Lung (tissue), 11 donors: ENCODE measurements at regions not wholly inside any gene's neighbourhood (a gene's known extent, or its start where the extent isn't known, plus 50 kb on each side); places are given as distances from the start of the nearest gene placed in this dataset.

Source experiments
- ATAC-seq: fragments of 200-7000 bp; cut with Tn5 transposase; one replicate; pipeline ENCODE4 v1.9.1; 2020; ENCODE audit warnings: moderate number of reproducible peaks; ENCODE audit not compliant: insufficient read depth, low FRiP score
- DNase-seq, 3 donors: peaks; one replicate each; pipeline ENCODE4 v3.0.0-alpha.2; 2013 to 2017
- H3K27ac ChIP-seq, 2 donors: one replicate each; pipeline ENCODE4 v1.5.1; 2013; ENCODE audit warnings: mild to moderate bottlenecking in 2 of 2, moderate library complexity in 2 of 2, control low read depth in 1 of 2, inconsistent platforms in 1 of 2, low read depth in 1 of 2, low read length in 1 of 2
- H3K27me3 ChIP-seq, 3 donors: one replicate each; pipeline ENCODE4 v1.5.1; 2013; ENCODE audit warnings: low read length in 2 of 3; ENCODE audit not compliant: control insufficient read depth in 3 of 3, insufficient read depth in 3 of 3
- H3K36me3 ChIP-seq, 4 donors: one replicate each; pipeline ENCODE4 v1.5.1; 2013; ENCODE audit warnings: low read length in 4 of 4, mild to moderate bottlenecking in 1 of 4, moderate library complexity in 1 of 4; ENCODE audit not compliant: control insufficient read depth in 4 of 4, insufficient read depth in 4 of 4
- H3K4me1 ChIP-seq, 5 donors: one replicate each; pipeline ENCODE4 v1.5.1; 2013; ENCODE audit warnings: low read length in 5 of 5, mild to moderate bottlenecking in 2 of 5, moderate library complexity in 1 of 5; ENCODE audit not compliant: control insufficient read depth in 5 of 5, insufficient read depth in 5 of 5
- H3K4me3 ChIP-seq: one replicate; pipeline ENCODE4 v1.5.1; 2013; ENCODE audit warnings: mild to moderate bottlenecking, control low read depth, moderate library complexity
- H3K9ac ChIP-seq, 2 donors: one replicate each; pipeline ENCODE4 v1.5.1; 2013; ENCODE audit warnings: low read length in 2 of 2, control low read depth in 1 of 2; ENCODE audit not compliant: insufficient read depth in 1 of 2
- H3K9me3 ChIP-seq, 4 donors: one replicate each; pipeline ENCODE4 v1.5.1; 2013; ENCODE audit warnings: low read length in 3 of 4, mild to moderate bottlenecking in 1 of 4, moderate library complexity in 1 of 4; ENCODE audit not compliant: control insufficient read depth in 4 of 4, insufficient read depth in 3 of 4
- WGBS, 2 donors: extraction: QIAGEN DNeasy Blood & Tissue Kit; methylation state at CpG; one replicate each; pipeline ENCODE4 v1.1.7; 2013; 5-methylcytosine and 5-hydroxymethylcytosine counted together
- TF ChIP-seq, protein P1 (sequence below): IDR thresholded peaks from 2 replicates; pipeline ENCODE4 v1.5.1; 2012; ENCODE audit warnings: mild to moderate bottlenecking; ENCODE audit errors: control extremely low read depth, extremely low read depth
- donor health status: control.
- donor health status: control.
- donor health status: Bipolar disorder and iron deficiency.
- donor health status: healthy.
- donor health status: DM: yes; HTN: yes; CAD: no.

DNA sequence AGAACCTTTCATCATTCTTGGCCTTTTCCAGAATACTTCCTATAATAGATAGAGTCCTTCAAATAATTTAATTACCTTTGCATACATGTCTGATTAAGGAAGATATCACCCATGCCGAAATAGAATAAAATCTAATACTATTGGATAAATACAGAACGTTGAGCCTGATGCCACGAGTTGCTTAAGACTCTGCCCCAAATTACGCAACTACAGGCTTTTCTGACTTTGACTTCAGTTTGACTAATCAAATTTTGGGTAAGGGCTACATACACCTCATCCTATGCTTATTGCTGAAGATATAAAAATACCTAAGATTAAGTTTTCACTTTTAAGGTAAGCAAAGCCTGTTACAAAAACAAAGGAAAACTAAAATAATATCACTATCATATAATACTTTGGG is 1065.1 kb upstream of the NRXN1 start:
- Histone ChIP-seq H3K9ac (no peak overlapping the region), H3K27ac (no peak overlapping the region), H3K36me3 (no peaks in the 10 kb centered on the region), H3K27me3 (no peaks in the 10 kb centered on the region), H3K9me3 (peaks cover 0 to 2% (median 0%) of the 10 kb centered on the region in 4 donors), H3K4me3 (no peak overlapping the region), H3K4me1 (no peaks in the 10 kb centered on the region)
- 83 to 85% methylated on average over 4 of the region's 4 CpGs for WGBS, 2 donors
- TF ChIP-seq, protein P1, sequence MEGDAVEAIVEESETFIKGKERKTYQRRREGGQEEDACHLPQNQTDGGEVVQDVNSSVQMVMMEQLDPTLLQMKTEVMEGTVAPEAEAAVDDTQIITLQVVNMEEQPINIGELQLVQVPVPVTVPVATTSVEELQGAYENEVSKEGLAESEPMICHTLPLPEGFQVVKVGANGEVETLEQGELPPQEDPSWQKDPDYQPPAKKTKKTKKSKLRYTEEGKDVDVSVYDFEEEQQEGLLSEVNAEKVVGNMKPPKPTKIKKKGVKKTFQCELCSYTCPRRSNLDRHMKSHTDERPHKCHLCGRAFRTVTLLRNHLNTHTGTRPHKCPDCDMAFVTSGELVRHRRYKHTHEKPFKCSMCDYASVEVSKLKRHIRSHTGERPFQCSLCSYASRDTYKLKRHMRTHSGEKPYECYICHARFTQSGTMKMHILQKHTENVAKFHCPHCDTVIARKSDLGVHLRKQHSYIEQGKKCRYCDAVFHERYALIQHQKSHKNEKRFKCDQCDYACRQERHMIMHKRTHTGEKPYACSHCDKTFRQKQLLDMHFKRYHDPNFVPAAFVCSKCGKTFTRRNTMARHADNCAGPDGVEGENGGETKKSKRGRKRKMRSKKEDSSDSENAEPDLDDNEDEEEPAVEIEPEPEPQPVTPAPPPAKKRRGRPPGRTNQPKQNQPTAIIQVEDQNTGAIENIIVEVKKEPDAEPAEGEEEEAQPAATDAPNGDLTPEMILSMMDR, result no peak
- DNase-seq (no peak), ATAC-seq (no peak)

DNA sequence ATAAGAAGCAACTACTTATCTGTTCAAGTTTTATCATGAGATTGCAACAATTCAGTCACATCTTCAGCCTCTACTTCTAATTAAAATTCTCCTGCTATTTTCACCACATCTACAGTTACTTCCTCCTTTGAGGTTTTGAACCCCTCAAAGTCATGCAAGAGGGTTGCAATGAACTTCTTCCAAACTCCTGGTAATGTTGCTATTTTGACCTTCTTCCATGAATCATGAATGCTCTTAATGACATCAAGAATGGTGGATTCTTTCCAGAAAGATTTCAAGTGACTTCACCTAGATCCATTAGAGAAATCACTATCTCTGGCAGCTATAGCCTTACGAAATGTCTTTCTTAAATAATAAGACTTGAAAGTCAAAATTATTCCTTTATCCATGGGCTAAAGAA is 1052.8 kb upstream of the NRXN1 start:
- H3K4me1 ChIP-seq, result no peaks in the 10 kb centered on the region
- TF ChIP-seq, protein P1, result no peak
- DNase-seq (no peak), ATAC-seq (no peak)
- WGBS, 2 donors, result 82 to 85% methylated on average over 1 of the region's 1 CpG
- no peak overlapping the region for H3K27ac ChIP-seq
- no peak overlapping the region for H3K4me3 ChIP-seq
- no peak overlapping the region for H3K9ac ChIP-seq
- no peaks in the 10 kb centered on the region for H3K9me3 ChIP-seq
- no peaks in the 10 kb centered on the region for H3K27me3 ChIP-seq
- H3K36me3 ChIP-seq, result no peaks in the 10 kb centered on the region

DNA sequence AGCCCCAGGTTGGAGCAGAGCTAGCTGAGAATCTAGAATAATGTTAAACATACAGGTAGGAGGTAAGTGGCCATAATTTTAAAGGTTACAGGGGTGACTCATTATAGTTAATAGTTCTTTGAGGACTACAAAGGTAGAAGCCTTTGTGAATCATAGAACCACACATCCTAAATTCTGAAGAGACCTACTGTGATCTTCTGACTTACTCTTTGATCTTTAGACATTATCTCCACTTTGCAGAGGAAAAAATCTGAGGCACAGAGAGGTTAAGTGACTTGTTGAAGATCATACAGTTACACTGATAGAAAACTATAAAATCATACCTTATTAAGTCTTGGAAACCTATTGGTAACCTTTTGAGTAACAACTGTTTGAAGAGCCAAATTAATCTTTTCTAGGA is 1051.3 kb upstream of the NRXN1 start:
- H3K27me3 ChIP-seq, result no peaks in the 10 kb centered on the region
- no peak overlapping the region for H3K9ac ChIP-seq
- TF ChIP-seq, protein P1, result no peak
- H3K4me3 ChIP-seq, result no peak overlapping the region
- no peaks in the 10 kb centered on the region for H3K36me3 ChIP-seq
- H3K4me1 ChIP-seq, result no peaks in the 10 kb centered on the region
- no peaks in the 10 kb centered on the region for H3K9me3 ChIP-seq
- DNase-seq (no peak), ATAC-seq (no peak)
- H3K27ac ChIP-seq, result no peak overlapping the region

DNA sequence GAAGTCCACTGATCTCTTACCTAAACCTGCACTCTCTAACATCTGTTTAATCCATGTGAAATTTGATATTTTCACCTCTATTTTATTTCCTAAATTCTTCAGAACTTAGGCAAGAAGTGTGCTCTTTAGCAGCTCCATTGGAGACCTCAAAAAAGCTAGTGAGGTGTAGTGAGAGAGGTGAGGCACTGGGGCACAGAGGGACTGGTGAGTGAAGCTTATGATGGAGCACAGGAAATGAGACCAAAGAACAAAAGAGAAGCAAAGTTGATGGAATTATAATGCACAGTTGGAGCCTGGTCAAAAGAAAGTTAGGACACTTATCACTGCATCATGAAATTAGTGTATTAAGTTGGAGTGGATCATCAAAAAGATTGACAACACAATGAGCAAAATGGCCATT is 1050.7 kb upstream of the NRXN1 start:
- no peaks in the 10 kb centered on the region for H3K27me3 ChIP-seq
- H3K4me3 ChIP-seq, result no peak overlapping the region
- no peaks in the 10 kb centered on the region for H3K9me3 ChIP-seq
- H3K27ac ChIP-seq, result no peak overlapping the region
- ATAC-seq, result no peak
- H3K9ac ChIP-seq, result no peak overlapping the region
- no peak for DNase-seq
- H3K36me3 ChIP-seq, result no peaks in the 10 kb centered on the region
- TF ChIP-seq, protein P1, result no peak
- no peaks in the 10 kb centered on the region for H3K4me1 ChIP-seq
